ENCODE measurements at regions not wholly inside any gene's neighbourhood (a gene's known extent, or its start where the extent isn't known, plus 50 kb on each side); places are given as distances from the start of the nearest gene placed in this dataset.

DNA sequence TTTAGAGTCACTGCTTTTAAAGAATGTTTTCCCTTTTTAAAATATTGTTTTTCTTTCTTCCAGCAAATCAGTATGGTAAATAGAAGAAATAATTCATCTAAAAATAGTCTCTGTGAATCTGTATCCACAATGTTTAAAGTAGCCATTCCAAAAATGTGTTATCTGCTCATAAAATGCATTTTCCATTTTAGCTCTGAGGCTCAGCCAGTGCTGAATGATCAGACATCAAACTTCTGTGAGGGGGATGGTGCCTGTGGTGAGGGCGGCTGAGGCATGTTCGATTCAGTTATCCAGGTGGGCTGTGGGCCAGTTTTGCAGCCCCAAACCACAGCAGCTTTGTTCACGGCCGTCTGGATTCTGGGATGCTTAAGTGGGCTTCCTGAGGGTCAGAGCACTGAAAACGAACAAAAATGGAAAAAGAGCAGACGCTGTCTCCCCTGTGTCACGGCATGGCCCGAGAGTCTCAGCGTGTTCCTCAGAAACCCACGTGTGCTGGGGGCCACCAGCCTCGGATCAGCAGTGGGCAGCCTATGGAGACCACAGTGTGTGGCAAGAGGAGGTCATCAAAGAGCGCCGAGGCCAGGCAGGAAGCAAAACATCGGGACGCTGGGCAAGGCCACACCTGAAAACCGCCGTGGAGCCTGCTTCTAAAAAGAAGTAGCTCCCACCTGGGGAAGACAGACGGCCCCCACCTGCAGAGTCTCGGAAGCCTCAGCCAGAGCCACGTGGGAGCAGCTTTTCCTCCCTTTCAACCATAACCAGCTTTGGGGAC is 134.9 kb upstream of the THBS2 start:
- Mint-ChIP-seq H3K4me3 (ENCODE audit: unreplicated experiment) (no peak overlapping the region), H3K27ac (ENCODE audit: unreplicated experiment) (peak overlapping the region; percentile 23), H3K9me3 (ENCODE audit: low read depth) (peaks cover 16% of the 10 kb centered on the region), H3K36me3 (ENCODE audit: low read depth) (no peaks in the 10 kb centered on the region), H3K4me1 (ENCODE audit: low read depth) (peaks cover 19% of the 10 kb centered on the region), H3K27me3 (ENCODE audit: low read depth) (no peaks in the 10 kb centered on the region)
- no peak for DNase-seq (ENCODE audit: low spot score)
- TF ChIP-seq, protein P1, sequence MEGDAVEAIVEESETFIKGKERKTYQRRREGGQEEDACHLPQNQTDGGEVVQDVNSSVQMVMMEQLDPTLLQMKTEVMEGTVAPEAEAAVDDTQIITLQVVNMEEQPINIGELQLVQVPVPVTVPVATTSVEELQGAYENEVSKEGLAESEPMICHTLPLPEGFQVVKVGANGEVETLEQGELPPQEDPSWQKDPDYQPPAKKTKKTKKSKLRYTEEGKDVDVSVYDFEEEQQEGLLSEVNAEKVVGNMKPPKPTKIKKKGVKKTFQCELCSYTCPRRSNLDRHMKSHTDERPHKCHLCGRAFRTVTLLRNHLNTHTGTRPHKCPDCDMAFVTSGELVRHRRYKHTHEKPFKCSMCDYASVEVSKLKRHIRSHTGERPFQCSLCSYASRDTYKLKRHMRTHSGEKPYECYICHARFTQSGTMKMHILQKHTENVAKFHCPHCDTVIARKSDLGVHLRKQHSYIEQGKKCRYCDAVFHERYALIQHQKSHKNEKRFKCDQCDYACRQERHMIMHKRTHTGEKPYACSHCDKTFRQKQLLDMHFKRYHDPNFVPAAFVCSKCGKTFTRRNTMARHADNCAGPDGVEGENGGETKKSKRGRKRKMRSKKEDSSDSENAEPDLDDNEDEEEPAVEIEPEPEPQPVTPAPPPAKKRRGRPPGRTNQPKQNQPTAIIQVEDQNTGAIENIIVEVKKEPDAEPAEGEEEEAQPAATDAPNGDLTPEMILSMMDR (IDR thresholded peaks at IDR 0.05) = no peak

DNA sequence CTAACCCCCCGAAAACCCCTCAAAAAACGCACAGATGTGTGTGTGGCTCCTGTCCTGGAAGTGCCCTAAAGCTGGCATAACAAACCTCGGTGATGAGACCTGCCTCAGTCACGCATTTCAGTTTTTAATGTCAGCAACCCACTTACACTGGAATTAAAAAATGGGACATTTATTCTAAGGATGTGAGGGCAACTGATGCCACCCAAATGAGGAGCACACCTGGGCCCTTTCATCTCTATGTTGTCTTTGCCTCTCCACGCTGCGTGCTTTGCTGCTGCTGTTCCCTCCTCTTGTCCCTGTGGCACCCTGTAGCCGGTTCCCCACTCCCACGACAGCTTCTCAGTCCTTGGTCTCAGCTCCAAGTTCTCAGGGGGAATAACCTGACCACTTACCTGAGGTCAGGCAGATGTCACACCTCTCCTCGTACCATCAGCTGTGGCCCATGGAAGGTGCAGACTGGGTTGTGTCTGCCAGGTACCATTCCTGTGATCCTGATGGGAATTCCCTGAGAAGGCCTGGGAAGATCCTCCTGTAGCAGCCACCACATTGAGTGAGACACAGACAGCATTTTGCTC is 134.2 kb upstream of the THBS2 start:
- Mint-ChIP-seq H3K9me3 (ENCODE audit: low read depth) (peaks cover 21% of the 10 kb centered on the region), H3K4me3 (ENCODE audit: unreplicated experiment) (peak overlapping the region; percentile 14), H3K27ac (ENCODE audit: unreplicated experiment) (peak overlapping the region; percentile 69), H3K27me3 (ENCODE audit: low read depth) (no peaks in the 10 kb centered on the region), H3K4me1 (ENCODE audit: low read depth) (peaks cover 19% of the 10 kb centered on the region), H3K36me3 (ENCODE audit: low read depth) (no peaks in the 10 kb centered on the region)
- TF ChIP-seq, protein P1 (IDR thresholded peaks at IDR 0.05) = no peak
- no peak for DNase-seq (ENCODE audit: low spot score)

DNA sequence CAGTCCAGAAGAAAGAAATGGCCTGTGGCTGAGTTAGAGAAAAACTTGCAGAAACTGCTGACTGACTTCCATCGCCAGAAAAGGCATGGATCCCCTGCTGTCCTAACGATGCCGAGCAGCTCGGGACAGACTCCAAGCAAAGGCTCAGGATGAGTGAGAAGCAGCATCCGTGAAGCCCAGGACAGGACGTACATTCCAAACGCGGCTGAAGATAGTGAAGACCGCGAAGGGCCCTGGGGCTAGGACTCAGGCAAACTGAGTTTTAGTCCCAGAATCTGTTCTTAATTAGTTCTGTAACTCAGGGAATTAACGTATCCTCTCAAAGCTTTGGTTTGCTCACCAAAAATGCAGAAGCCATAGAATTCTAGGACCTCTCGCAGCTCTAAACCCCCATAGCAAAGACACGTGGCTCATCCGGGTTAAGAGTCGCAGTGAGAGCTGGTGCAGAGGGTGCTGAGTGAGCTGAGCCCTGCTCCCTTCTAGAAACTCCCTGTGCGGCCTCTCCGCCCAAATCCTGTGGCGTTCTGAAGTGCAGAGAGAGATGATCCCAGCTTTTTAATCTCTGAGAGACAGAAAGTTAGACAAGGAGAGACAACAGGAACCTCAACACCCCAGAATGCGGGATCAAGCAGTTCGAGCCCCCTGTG is 132.9 kb upstream of the THBS2 start:
- no peak for DNase-seq (ENCODE audit: low spot score)
- no peaks in the 10 kb centered on the region for H3K36me3 Mint-ChIP-seq (ENCODE audit: low read depth)
- H3K27me3 Mint-ChIP-seq (ENCODE audit: low read depth) = no peaks in the 10 kb centered on the region
- TF ChIP-seq, protein P1 (IDR thresholded peaks at IDR 0.05) = no peak
- peaks cover 11% of the 10 kb centered on the region for H3K9me3 Mint-ChIP-seq (ENCODE audit: low read depth)
- H3K4me3 Mint-ChIP-seq (ENCODE audit: unreplicated experiment) = peak overlapping the region; percentile 39
- H3K4me1 Mint-ChIP-seq (ENCODE audit: low read depth) = peaks cover 19% of the 10 kb centered on the region
- no peak overlapping the region for H3K27ac Mint-ChIP-seq (ENCODE audit: unreplicated experiment)

DNA sequence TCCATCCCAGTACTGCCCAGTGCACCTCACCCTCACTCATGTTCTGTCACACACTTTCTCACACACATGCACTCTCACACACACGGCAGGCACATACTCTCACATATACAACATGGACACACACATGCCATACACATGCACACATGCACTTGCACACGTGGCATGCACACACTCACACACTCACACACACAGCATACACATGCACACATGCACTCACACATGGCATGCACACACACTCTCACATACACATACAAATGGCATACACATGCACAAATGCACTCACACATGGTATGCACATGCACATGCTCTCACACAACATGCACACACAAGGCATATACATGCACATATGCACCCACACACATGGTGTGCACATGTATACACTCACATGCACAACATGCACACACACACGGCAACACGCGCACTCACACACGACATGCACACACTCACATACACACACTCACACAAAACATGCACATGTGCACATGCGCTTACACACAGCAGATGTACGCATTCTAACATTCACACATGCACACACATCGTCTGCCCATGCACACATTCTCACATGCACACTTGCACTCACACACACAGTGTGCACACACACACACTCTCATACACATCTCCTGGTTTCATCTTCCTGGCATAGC is 131.7 kb upstream of the THBS2 start:
- DNase-seq (ENCODE audit: low spot score) = no peak
- Mint-ChIP-seq H3K27me3 (ENCODE audit: low read depth) (no peaks in the 10 kb centered on the region), H3K36me3 (ENCODE audit: low read depth) (no peaks in the 10 kb centered on the region), H3K4me1 (ENCODE audit: low read depth) (peaks cover 19% of the 10 kb centered on the region), H3K9me3 (ENCODE audit: low read depth) (peaks cover 8% of the 10 kb centered on the region), H3K4me3 (ENCODE audit: unreplicated experiment) (no peak overlapping the region), H3K27ac (ENCODE audit: unreplicated experiment) (no peak overlapping the region)
- TF ChIP-seq, protein P1 (IDR thresholded peaks at IDR 0.05) = no peak

DNA sequence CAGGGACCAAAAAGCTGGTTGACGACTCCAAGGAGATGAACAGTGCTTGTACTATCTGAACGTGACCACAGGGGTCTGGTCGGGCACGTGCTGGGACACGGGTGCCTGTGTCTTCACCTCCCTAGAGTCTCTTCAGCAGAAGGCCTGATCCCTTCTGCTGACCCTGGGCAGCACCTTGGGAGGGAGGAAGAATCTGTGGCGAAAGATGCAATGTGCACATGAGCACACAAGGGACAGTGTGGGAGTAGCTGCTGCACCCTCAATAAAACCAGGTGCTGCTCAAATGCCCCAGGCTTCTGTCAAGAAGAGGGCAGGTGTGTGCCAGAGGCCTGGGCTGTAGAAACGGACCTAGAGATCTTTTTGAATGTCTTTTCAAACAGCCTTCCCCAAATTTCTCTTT is 130.6 kb upstream of the THBS2 start:
- Mint-ChIP-seq H3K27ac (ENCODE audit: unreplicated experiment) (no peak overlapping the region), H3K36me3 (ENCODE audit: low read depth) (no peaks in the 10 kb centered on the region), H3K4me1 (ENCODE audit: low read depth) (peaks cover 19% of the 10 kb centered on the region), H3K27me3 (ENCODE audit: low read depth) (no peaks in the 10 kb centered on the region), H3K9me3 (ENCODE audit: low read depth) (peaks cover 8% of the 10 kb centered on the region), H3K4me3 (ENCODE audit: unreplicated experiment) (no peak overlapping the region)
- TF ChIP-seq, protein P1 (IDR thresholded peaks at IDR 0.05) = no peak
- no peak for DNase-seq (ENCODE audit: low spot score)
